Epithelial cell of proximal tubule (primary cell): ENCODE measurements at regions not wholly inside any gene's neighbourhood (a gene's known extent, or its start where the extent isn't known, plus 50 kb on each side); places are given as distances from the start of the nearest gene placed in this dataset.

Source experiments
- DNase-seq: peaks from one replicate; pipeline ENCODE4 v3.0.0-alpha.2; 2011; ENCODE audit warnings: low read depth
- H3K4me3 ChIP-seq: 2 replicates; pipeline ENCODE4 v1.5.1; 2011; ENCODE audit warnings: low read depth, mild to moderate bottlenecking, low read length
- CTCF ChIP-seq: conservative IDR thresholded peaks from 2 replicates; pipeline ENCODE4 v1.5.1; 2012; ENCODE audit warnings: low read depth, mild to moderate bottlenecking, low read length

DNA sequence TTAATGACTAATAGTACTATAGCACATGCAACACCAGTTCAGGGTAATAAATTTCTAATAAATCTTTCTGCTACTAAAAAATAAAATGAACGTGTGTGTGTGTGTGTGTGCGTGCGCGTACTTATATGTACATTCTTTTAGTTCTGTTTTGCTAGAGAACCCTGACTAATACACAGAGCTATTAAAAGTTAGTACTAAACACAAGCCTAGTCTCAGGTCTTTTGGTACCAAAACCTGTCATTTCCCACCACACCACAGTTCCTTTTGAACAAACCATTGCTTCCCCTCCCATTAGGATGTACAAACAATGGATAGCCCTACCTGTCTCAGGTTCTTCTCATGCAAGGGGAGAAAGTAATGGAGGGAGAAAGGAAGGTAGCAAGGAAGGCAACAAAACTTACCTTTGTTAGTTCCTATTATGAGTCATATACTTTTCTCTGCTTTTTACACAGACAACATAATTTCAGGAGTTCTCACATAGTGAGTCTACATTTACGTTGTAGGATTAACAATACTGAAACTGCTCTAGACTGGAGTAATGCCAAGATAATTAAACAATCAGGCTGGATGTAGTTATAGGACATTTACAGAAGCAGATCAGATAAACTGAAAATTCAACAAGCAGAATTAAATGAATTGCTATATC is 427.2 kb downstream of the KCNJ3 start:
- no peak for DNase-seq
- TF ChIP-seq CTCF: no peak
- H3K4me3 ChIP-seq: no peak overlapping the region

GRCh38 chr2:155115846-155116245 is 417.4 kb downstream of the KCNJ3 start:
- TF ChIP-seq CTCF: no peak
- no peak overlapping the region for H3K4me3 ChIP-seq
- DNase-seq: no peak

DNA sequence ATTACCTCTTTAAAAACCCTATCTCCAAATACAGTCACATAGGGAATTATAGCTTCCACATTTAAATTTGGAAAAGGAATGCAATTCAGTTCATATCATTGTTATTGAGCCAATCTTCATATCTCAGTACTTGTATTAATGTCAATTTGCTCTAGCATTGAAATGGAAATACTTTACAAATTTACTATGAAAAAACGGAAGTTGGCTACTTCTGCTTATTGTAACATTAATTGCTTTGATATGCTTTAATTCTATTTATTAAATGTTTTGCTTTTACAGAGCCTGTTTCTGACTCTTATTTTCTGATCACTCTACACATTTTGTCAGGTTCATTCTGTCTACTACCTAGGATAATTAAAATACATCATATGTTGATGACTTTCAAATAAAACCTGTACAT is 412.6 kb downstream of the KCNJ3 start:
- DNase-seq: no peak
- no peak for TF ChIP-seq CTCF
- H3K4me3 ChIP-seq: no peak overlapping the region

GRCh38 chr2:155109527-155109926 is 411.0 kb downstream of the KCNJ3 start:
- no peak for TF ChIP-seq CTCF
- no peak for DNase-seq
- H3K4me3 ChIP-seq: no peak overlapping the region

DNA sequence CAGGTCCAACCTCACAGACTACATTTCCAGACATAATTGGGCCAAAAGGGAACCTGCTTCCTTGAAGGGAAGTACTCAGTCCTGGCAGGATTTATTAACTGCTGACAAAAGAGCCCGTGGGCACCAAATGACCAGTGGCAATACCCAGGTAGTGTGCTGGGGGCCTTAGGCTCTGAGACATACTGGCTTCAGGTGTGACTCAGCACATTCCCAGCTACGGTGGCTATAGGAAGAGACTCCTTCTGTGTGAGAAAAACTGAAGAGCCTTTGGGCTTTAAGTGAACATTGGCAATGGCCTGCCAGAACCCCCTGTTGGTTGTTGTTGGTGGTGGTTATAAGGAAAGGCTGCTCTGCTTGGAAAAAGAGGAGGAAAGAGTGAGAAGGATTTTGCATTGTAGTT is 401.8 kb downstream of the KCNJ3 start:
- no peak overlapping the region for H3K4me3 ChIP-seq
- no peak for DNase-seq
- peak; percentile 8 for TF ChIP-seq CTCF

DNA sequence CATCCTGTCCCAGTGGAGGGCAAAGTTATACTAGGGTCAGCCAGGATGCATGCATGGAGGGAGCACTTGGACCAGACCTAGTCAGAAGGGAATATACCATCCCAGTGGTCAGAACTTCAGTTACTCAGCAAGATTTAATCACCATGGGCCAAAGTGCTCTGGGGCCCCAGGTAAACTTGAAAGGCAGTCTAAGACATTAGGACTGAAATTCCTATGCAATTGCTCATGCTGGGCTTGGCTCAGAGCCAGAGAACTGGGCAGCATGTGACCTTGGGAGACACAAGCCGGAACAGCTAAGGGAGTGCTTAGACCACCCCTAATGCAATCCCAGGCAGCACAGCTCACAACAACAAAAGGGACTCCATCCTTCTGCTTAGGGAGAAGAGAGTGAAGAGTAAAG is 401.3 kb downstream of the KCNJ3 start:
- TF ChIP-seq CTCF: no peak
- H3K4me3 ChIP-seq: no peak overlapping the region
- DNase-seq: peak; percentile 26

- TF ChIP-seq CTCF: no peak
Observed at GRCh38 chr2:155095613-155096012, 397.1 kb downstream of the KCNJ3 start.

More at GRCh38 chr2:155095613-155096012, 397.1 kb downstream of the KCNJ3 start:
- no peak overlapping the region for H3K4me3 ChIP-seq
- no peak for DNase-seq
